ENCODE measurements at regions not wholly inside any gene's neighbourhood (a gene's known extent, or its start where the extent isn't known, plus 50 kb on each side); places are given as distances from the start of the nearest gene placed in this dataset.

DNA sequence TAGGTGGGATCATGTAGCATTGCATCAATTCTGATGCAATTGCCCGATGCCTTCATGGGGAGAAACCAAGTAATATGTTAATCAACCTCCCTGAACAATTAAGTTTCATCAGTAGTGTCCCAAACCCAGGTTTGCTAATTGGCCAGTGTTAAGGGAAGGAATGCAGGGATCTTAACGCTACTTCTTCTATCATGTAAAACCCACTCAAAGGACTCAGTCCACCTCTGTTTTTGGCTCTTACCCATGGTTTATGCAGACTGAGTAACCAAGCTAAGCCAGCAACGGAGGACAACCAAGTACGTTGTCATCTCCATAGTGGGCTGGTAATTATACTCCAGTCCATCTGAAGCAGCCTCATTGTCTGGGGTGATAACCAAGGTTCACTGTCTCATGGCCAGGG, 203.0 kb upstream of the FMN2 start:
- TF ChIP-seq EZH2phosphoT487 (IDR thresholded peaks at IDR 0.05; ENCODE audit: low read length): no peak
- no peak for TF ChIP-seq EZH2 (optimal IDR thresholded peaks at IDR 0.05; ENCODE audit: low read depth, low read length)
- TF ChIP-seq, protein P1, sequence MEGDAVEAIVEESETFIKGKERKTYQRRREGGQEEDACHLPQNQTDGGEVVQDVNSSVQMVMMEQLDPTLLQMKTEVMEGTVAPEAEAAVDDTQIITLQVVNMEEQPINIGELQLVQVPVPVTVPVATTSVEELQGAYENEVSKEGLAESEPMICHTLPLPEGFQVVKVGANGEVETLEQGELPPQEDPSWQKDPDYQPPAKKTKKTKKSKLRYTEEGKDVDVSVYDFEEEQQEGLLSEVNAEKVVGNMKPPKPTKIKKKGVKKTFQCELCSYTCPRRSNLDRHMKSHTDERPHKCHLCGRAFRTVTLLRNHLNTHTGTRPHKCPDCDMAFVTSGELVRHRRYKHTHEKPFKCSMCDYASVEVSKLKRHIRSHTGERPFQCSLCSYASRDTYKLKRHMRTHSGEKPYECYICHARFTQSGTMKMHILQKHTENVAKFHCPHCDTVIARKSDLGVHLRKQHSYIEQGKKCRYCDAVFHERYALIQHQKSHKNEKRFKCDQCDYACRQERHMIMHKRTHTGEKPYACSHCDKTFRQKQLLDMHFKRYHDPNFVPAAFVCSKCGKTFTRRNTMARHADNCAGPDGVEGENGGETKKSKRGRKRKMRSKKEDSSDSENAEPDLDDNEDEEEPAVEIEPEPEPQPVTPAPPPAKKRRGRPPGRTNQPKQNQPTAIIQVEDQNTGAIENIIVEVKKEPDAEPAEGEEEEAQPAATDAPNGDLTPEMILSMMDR (IDR thresholded peaks at IDR 0.05; ENCODE audit: low read length): no peak
- H3K4me1 ChIP-seq (ENCODE audit: low read length): no peaks in the 10 kb centered on the region

DNA sequence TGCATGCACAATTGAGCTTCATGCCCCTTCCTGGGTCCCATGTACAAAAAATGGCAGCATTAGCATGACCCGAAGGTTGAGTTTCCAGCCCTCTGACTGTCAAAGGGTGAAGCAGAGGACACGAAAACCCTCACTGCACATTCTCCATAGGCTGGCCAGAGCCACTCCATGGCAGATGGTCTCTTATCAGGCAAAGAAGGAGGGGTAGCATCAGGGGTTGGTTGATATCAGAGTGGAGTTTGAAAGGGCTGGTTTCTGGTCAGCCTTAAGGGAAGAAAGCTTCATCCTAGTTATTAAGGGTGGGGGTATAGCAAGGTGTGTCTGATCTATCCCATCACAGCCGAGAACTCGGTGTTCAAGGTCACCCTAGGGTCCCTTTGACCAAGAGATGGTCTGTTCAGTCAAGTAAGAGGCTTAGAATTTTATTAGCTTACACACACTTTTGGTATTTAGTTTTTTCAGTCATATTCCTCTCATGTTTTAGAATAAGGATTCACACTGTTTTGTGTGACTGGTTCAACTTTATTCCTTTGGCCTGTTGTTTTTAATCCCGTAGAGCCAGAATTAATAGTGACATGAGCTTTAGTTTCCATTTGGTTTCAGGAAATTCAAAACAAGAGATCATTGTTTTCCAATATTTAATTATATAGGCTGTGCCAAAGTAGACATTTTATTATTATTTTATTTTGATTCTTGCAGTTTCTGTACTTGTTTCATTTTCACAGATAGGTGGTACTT, 199.9 kb upstream of the FMN2 start:
- Histone ChIP-seq H3F3A (ENCODE audit: insufficient read depth, low read length) (no peaks in the 10 kb centered on the region), H3K4me1 (ENCODE audit: low read length) (no peaks in the 10 kb centered on the region), H3K36me3 (replicated peaks; ENCODE audit: insufficient read depth, low read length) (no peaks in the 10 kb centered on the region), H3K9me2 (replicated peaks; ENCODE audit: insufficient read depth, low read length) (no peaks in the 10 kb centered on the region), H3K79me2 (ENCODE audit: low read length) (no peaks in the 10 kb centered on the region), H2AFZ (ENCODE audit: low read length) (no peak overlapping the region), H4K20me1 (ENCODE audit: insufficient read depth, low read length) (no peaks in the 10 kb centered on the region), H3K4me3 (ENCODE audit: low read length) (no peak overlapping the region), H3K9ac (ENCODE audit: low read length) (no peak overlapping the region), H3K27ac (ENCODE audit: low read length) (no peak overlapping the region), H3K9me3 (replicated peaks; ENCODE audit: insufficient read depth, low read length) (no peaks in the 10 kb centered on the region), H3K4me2 (ENCODE audit: low read depth, low read length) (no peak overlapping the region), H3K27me3 (replicated peaks; ENCODE audit: insufficient read depth, low read length) (no peaks in the 10 kb centered on the region)
- DNase-seq: no peak
- TF ChIP-seq, protein P1 (IDR thresholded peaks at IDR 0.05; ENCODE audit: low read length): no peak
- TF ChIP-seq EZH2 (optimal IDR thresholded peaks at IDR 0.05; ENCODE audit: low read depth, low read length): no peak
- TF ChIP-seq EZH2phosphoT487 (IDR thresholded peaks at IDR 0.05; ENCODE audit: low read length): no peak

More for the DNA sequence above, 203.0 kb upstream of the FMN2 start:
- Histone ChIP-seq H3K9me2 (replicated peaks; ENCODE audit: insufficient read depth, low read length) (no peaks in the 10 kb centered on the region), H3K9ac (ENCODE audit: low read length) (no peak overlapping the region), H3K36me3 (replicated peaks; ENCODE audit: insufficient read depth, low read length) (no peaks in the 10 kb centered on the region), H3K27ac (ENCODE audit: low read length) (no peak overlapping the region), H3K4me3 (ENCODE audit: low read length) (no peak overlapping the region), H4K20me1 (ENCODE audit: insufficient read depth, low read length) (no peaks in the 10 kb centered on the region), H3K4me2 (ENCODE audit: low read depth, low read length) (no peak overlapping the region), H3F3A (ENCODE audit: insufficient read depth, low read length) (no peaks in the 10 kb centered on the region), H2AFZ (ENCODE audit: low read length) (no peak overlapping the region), H3K27me3 (replicated peaks; ENCODE audit: insufficient read depth, low read length) (no peaks in the 10 kb centered on the region), H3K79me2 (ENCODE audit: low read length) (no peaks in the 10 kb centered on the region), H3K9me3 (replicated peaks; ENCODE audit: insufficient read depth, low read length) (no peaks in the 10 kb centered on the region)
- DNase-seq: no peak

DNA sequence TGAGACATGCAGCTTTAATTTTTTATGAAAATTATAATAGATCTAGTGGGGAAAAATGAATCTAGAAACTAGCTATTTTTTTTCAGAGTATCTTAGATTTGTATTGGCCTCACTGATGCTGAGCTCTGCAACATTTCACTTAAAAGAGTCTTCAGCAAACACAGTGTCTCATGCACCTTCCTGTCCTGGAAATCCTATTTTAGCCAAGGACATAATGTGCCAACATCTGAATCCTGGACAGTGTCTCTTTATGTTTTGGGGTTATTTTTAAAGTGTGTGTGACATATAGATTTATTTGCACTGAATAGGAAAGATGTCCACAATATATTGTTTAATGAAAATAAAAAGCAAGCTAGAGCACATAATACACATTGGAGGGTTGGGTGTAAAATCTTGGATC, 199.1 kb upstream of the FMN2 start:
- no peak for DNase-seq
- Histone ChIP-seq H3K9ac (ENCODE audit: low read length) (no peak overlapping the region), H3K9me3 (replicated peaks; ENCODE audit: insufficient read depth, low read length) (no peaks in the 10 kb centered on the region), H3K9me2 (replicated peaks; ENCODE audit: insufficient read depth, low read length) (no peaks in the 10 kb centered on the region), H3K4me3 (ENCODE audit: low read length) (no peak overlapping the region), H3K27me3 (replicated peaks; ENCODE audit: insufficient read depth, low read length) (no peaks in the 10 kb centered on the region), H3K4me1 (ENCODE audit: low read length) (no peaks in the 10 kb centered on the region), H2AFZ (ENCODE audit: low read length) (no peak overlapping the region), H3K36me3 (replicated peaks; ENCODE audit: insufficient read depth, low read length) (no peaks in the 10 kb centered on the region), H3K4me2 (ENCODE audit: low read depth, low read length) (no peak overlapping the region), H3K27ac (ENCODE audit: low read length) (no peak overlapping the region), H3K79me2 (ENCODE audit: low read length) (no peaks in the 10 kb centered on the region), H4K20me1 (ENCODE audit: insufficient read depth, low read length) (no peaks in the 10 kb centered on the region), H3F3A (ENCODE audit: insufficient read depth, low read length) (no peaks in the 10 kb centered on the region)
- no peak for TF ChIP-seq EZH2 (optimal IDR thresholded peaks at IDR 0.05; ENCODE audit: low read depth, low read length)
- TF ChIP-seq, protein P1 (IDR thresholded peaks at IDR 0.05; ENCODE audit: low read length): no peak
- TF ChIP-seq EZH2phosphoT487 (IDR thresholded peaks at IDR 0.05; ENCODE audit: low read length): no peak
